ENCODE measurements at regions not wholly inside any gene's neighbourhood (a gene's known extent, or its start where the extent isn't known, plus 50 kb on each side); places are given as distances from the start of the nearest gene placed in this dataset.

DNA sequence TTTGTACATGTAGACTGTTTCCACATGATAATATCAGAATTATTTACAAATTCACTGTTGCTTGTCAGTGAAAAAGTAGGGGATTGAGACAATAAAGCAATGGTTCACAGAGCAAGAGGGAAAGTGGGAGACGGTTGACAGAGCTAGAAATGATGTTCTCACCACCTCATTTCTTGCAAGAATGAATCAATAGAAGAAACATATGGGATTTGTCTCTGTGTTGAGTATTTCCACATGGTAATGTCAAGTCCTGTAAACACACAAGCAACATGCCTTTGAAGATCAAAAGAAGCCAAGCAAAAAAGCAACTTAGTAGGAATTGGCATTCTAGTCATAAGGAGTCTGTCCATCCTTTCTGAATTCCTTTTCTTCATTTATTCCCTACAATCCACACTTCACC is 1806.6 kb upstream of the AGA start:
- Histone ChIP-seq H3K9me3 (ENCODE audit: insufficient read depth, low read depth, low read length) (no peaks in the 10 kb centered on the region), H3K27me3 (ENCODE audit: insufficient read depth, low read length) (no peaks in the 10 kb centered on the region), H3K36me3 (ENCODE audit: insufficient read depth, low read length) (no peaks in the 10 kb centered on the region), H3K9ac (ENCODE audit: low read depth, low read length) (no peak overlapping the region), H3K27ac (ENCODE audit: low read depth, low read length) (no peak overlapping the region), H3K4me1 (ENCODE audit: insufficient read depth, low read length) (no peaks in the 10 kb centered on the region; the same call in 1 of the 2 replicates), H3K4me3 (ENCODE audit: low read length) (no peak overlapping the region)
- WGBS = 83% methylated on average over 1 of the region's 1 CpG

DNA sequence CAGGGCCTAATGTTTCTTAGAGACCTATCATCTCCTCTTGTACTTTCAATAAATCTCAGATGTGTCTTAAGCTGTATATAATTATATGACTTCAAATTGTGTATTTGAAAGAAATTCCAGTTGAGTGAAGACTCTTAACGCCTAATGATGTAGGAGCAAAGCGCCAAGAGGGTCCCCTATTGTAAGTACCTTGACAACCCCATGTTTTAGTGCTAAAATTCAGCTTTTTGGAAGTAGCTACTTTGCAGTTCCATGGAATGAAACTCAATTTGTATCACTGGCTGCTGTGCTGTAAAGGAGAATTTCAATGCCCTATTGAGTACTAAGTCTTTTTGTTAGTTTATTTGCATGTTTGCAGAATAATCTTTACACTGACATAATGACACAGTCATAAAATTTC is 1826.6 kb upstream of the AGA start:
- Histone ChIP-seq H3K9me3 (ENCODE audit: insufficient read depth, low read depth, low read length) (peaks cover 9% of the 10 kb centered on the region), H3K9ac (ENCODE audit: low read depth, low read length) (no peak overlapping the region), H3K36me3 (ENCODE audit: insufficient read depth, low read length) (no peaks in the 10 kb centered on the region), H3K27me3 (ENCODE audit: insufficient read depth, low read length) (no peaks in the 10 kb centered on the region), H3K4me3 (ENCODE audit: low read length) (no peak overlapping the region), H3K27ac (ENCODE audit: low read depth, low read length) (no peak overlapping the region), H3K4me1 (ENCODE audit: insufficient read depth, low read length) (no peaks in the 10 kb centered on the region)
- WGBS = 100% methylated on average over 2 of the region's 2 CpGs

DNA sequence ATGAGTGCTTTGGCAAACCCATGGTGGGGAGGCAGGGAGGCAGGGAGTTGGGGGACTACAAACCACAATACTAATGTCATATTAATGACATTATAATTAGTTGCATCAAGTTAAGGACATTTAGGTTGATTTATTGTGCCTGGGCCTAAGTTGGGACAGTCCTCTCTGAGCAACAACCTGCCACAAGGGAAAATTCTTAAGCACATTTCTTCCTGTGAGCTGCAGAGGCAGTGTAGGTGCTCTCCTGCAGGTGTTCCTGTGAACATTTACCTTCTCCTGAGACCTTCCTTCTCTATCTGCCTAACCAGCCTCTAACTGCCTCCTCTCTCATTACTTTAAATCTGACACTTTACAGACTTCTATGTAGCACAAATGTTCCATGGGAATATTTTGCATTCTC is 1830.0 kb upstream of the AGA start:
- H3K4me1 ChIP-seq (ENCODE audit: insufficient read depth, low read length) = peaks cover 6% of the 10 kb centered on the region; the same call in 1 of the 2 replicates
- no peak overlapping the region for H3K27ac ChIP-seq (ENCODE audit: low read depth, low read length)
- H3K9ac ChIP-seq (ENCODE audit: low read depth, low read length) = no peak overlapping the region
- H3K36me3 ChIP-seq (ENCODE audit: insufficient read depth, low read length) = no peaks in the 10 kb centered on the region
- H3K27me3 ChIP-seq (ENCODE audit: insufficient read depth, low read length) = no peaks in the 10 kb centered on the region
- no peaks in the 10 kb centered on the region for H3K9me3 ChIP-seq (ENCODE audit: insufficient read depth, low read depth, low read length)
- no peak overlapping the region for H3K4me3 ChIP-seq (ENCODE audit: low read length)

DNA sequence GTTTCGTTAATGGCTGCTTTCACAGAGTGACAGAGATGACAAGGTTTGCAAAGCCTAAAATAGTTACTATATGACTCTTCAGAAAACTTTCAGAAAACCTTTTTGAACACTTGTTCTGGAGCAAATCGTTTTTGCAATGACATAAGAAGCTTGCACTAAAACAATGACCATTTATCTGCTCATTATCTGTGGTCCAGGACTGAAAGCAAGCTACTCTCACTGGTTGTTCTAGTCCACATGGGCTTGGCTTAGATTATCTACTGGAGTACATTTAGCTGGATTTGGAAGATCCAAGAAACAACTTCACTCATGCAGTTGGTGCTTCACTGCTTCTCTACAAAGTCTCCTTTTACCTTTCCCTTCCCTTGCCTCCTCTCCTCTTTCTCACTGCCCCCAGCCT is 1836.4 kb upstream of the AGA start:
- H3K4me1 ChIP-seq (ENCODE audit: insufficient read depth, low read length) = peaks cover 12% of the 10 kb centered on the region
- H3K4me3 ChIP-seq (ENCODE audit: low read length) = no peak overlapping the region
- H3K27me3 ChIP-seq (ENCODE audit: insufficient read depth, low read length) = no peaks in the 10 kb centered on the region
- H3K9ac ChIP-seq (ENCODE audit: low read depth, low read length) = no peak overlapping the region
- no peaks in the 10 kb centered on the region for H3K9me3 ChIP-seq (ENCODE audit: insufficient read depth, low read depth, low read length)
- no peak overlapping the region for H3K27ac ChIP-seq (ENCODE audit: low read depth, low read length)
- no peaks in the 10 kb centered on the region for H3K36me3 ChIP-seq (ENCODE audit: insufficient read depth, low read length)
- 94% methylated on average over 2 of the region's 2 CpGs for WGBS

DNA sequence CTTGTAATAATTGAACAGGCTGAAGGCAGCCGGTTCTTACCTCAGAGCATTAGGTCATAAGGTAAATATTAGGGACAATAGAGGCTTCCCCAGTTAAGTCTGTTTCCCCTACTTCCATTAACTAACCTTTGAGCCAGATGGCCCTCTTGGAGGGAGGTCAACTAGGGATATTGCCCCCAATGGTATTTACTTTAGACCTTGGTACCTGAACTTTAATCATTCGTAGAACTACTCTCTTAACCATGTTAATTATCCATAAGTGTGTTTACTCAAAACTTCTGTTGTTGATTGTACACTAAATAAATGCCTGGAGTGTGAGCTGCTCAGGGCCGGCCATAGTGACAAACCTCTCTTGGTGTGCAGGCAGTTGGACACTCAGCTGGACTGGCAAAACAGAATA is 1843.5 kb upstream of the AGA start:
- H3K9me3 ChIP-seq (ENCODE audit: insufficient read depth, low read depth, low read length) = no peaks in the 10 kb centered on the region
- 97% methylated on average over 3 of the region's 3 CpGs for WGBS
- no peak overlapping the region for H3K4me3 ChIP-seq (ENCODE audit: low read length)
- H3K27ac ChIP-seq (ENCODE audit: low read depth, low read length) = no peak overlapping the region
- no peaks in the 10 kb centered on the region for H3K27me3 ChIP-seq (ENCODE audit: insufficient read depth, low read length)
- peaks cover 7% of the 10 kb centered on the region; the same call in 1 of the 2 replicates for H3K4me1 ChIP-seq (ENCODE audit: insufficient read depth, low read length)
- no peak overlapping the region for H3K9ac ChIP-seq (ENCODE audit: low read depth, low read length)
- no peaks in the 10 kb centered on the region for H3K36me3 ChIP-seq (ENCODE audit: insufficient read depth, low read length)

DNA sequence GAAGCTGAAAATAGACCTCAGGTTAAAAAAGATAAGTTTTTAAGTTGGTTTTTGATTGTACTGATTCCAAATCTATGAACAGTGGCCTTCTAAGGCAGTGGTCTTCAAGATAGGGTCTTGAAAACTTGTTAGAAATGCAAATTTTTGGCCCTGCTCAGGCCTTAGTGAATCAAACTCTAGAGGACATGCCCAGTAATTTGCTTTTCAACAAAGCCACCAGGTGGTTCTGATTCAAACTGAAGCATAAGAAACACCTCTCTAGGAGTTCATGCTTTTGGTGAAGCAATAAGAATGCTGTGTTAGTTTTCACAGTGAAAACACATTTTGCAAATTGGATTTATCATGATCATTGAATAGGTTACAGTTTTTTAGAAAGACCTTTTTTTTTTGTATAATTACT is 1849.4 kb upstream of the AGA start:
- Histone ChIP-seq H3K36me3 (ENCODE audit: insufficient read depth, low read length) (no peaks in the 10 kb centered on the region), H3K9ac (ENCODE audit: low read depth, low read length) (no peak overlapping the region), H3K4me3 (ENCODE audit: low read length) (no peak overlapping the region), H3K9me3 (ENCODE audit: insufficient read depth, low read depth, low read length) (peaks cover 14% of the 10 kb centered on the region; the same call in 1 of the 2 replicates), H3K27ac (ENCODE audit: low read depth, low read length) (no peak overlapping the region), H3K27me3 (ENCODE audit: insufficient read depth, low read length) (no peaks in the 10 kb centered on the region), H3K4me1 (ENCODE audit: insufficient read depth, low read length) (peaks cover 15% of the 10 kb centered on the region)

DNA sequence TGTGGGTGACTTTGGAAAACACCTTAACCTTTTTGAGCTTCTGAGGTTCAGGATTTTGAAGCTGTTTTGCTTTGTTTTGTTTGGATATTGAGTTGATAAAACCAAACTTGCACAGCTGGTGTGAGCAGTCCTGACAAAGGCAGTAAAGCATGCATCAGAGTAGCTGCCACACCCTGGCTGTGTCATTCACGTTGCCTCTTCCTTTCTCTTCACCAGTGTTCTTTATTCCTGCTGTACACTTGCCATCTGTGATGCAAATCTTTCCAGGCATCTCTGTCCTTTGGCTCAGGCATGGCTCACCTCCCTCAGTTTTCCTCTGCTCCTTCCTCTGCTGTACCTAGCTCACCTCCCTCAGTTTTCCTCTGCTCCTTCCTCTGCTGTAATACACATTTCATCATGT is 1850.2 kb upstream of the AGA start:
- no peaks in the 10 kb centered on the region for H3K36me3 ChIP-seq (ENCODE audit: insufficient read depth, low read length)
- H3K4me3 ChIP-seq (ENCODE audit: low read length) = no peak overlapping the region
- H3K27me3 ChIP-seq (ENCODE audit: insufficient read depth, low read length) = no peaks in the 10 kb centered on the region
- peaks cover 18% of the 10 kb centered on the region for H3K9me3 ChIP-seq (ENCODE audit: insufficient read depth, low read depth, low read length)
- 74% methylated on average over 1 of the region's 1 CpG for WGBS
- H3K27ac ChIP-seq (ENCODE audit: low read depth, low read length) = no peak overlapping the region
- H3K4me1 ChIP-seq (ENCODE audit: insufficient read depth, low read length) = peaks cover 15% of the 10 kb centered on the region
- no peak overlapping the region for H3K9ac ChIP-seq (ENCODE audit: low read depth, low read length)

DNA sequence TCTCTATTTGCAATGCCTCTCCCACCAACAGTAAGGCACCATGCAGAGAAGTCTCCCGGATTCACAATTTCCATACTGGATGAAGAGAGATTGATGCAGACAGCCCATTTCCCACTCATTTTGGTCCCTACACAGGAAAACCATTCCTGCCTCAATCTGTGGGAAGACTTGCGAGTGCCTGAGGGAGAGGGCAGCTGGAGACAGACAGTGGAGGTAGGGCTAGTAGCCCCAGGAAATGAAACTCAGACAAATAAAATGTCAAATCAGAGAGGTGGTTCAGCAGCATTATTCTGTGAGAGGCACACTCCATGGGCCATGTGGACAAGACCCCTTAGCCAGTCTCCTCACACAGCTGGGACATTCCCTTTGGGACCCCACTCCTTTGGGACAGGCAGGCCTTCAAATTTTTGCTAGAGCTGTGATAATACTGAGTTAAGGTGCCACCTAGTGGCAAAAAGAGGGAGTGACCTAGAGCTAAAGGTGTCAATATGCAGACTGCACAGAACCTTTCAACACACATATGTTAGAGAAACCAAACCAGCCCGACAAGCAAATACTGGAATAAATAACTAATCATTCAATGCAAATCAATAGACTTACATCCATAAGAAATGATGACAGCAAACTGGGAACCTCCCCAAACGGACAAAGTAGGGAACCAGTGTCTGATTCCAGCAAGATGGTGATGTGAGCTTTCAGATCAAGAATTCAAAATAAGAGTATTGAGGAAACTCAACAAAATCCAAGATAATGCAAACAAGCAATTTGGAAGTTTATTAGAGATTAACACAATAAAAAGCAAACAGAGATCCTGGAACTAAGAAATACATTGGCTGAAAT is 1865.3 kb upstream of the AGA start:
- H3K27me3 ChIP-seq (ENCODE audit: insufficient read depth, low read length) = no peaks in the 10 kb centered on the region
- no peaks in the 10 kb centered on the region for H3K36me3 ChIP-seq (ENCODE audit: insufficient read depth, low read length)
- no peak overlapping the region for H3K4me3 ChIP-seq (ENCODE audit: low read length)
- WGBS = 77% methylated on average over 4 of the region's 4 CpGs
- no peak overlapping the region for H3K9ac ChIP-seq (ENCODE audit: low read depth, low read length)
- peaks cover 13% of the 10 kb centered on the region; the same call in 1 of the 2 replicates for H3K9me3 ChIP-seq (ENCODE audit: insufficient read depth, low read depth, low read length)
- no peaks in the 10 kb centered on the region for H3K4me1 ChIP-seq (ENCODE audit: insufficient read depth, low read length)
- H3K27ac ChIP-seq (ENCODE audit: low read depth, low read length) = no peak overlapping the region

DNA sequence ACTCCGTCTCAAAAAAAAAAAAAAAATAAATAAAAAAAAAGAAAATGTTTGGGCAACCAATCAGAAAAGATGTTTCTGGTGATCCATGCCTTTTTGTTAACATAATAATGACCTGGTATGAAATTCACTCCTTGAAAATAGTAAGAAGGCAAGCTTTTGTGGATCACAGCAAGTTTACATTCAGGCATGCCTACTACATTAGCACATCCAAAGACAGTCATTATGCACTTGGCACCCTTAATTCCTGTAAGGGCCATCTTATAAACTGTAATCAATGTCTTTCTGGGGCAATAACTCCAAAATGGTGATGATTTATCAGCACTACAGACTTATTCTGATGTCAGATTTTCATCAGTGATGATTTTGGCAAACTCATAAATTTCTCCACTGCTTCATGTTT is 1871.6 kb upstream of the AGA start:
- Histone ChIP-seq H3K4me1 (ENCODE audit: insufficient read depth, low read length) (peaks cover 4% of the 10 kb centered on the region; the same call in 1 of the 2 replicates), H3K9me3 (ENCODE audit: insufficient read depth, low read depth, low read length) (peaks cover 16% of the 10 kb centered on the region; the same call in 1 of the 2 replicates)
- WGBS = no CpG with 5 or more reads among the region's 1 CpG

DNA sequence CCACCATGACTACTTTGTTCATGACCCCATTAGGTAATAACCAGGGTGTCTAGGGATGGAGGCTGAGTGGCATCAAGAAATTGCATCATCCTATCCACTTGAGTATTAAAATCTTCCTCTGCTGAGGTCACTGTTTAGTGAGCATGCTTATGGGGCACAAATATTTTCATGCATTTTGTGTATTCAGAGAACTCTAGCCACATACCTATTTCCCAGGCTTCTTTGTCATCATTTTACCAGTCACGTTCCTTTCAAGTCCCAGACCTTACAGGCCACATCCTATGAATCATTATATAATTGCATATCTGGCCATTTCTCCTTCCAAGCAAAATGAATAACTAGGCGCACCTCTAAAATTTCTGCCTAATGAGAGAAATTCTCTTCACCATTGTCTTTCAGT is 1882.9 kb upstream of the AGA start:
- Histone ChIP-seq H3K4me1 (ENCODE audit: insufficient read depth, low read length) (no peaks in the 10 kb centered on the region), H3K4me3 (ENCODE audit: low read length) (no peak overlapping the region), H3K36me3 (ENCODE audit: insufficient read depth, low read length) (no peaks in the 10 kb centered on the region), H3K9ac (ENCODE audit: low read depth, low read length) (no peak overlapping the region), H3K27me3 (ENCODE audit: insufficient read depth, low read length) (no peaks in the 10 kb centered on the region), H3K27ac (ENCODE audit: low read depth, low read length) (no peak overlapping the region), H3K9me3 (ENCODE audit: insufficient read depth, low read depth, low read length) (no peaks in the 10 kb centered on the region)
- 91% methylated on average over 2 of the region's 2 CpGs for WGBS

More for the DNA sequence above, 1871.6 kb upstream of the AGA start:
- peak overlapping the region; percentile 10; the same call in 1 of the 2 replicates for H3K27ac ChIP-seq (ENCODE audit: low read depth, low read length)
- no peaks in the 10 kb centered on the region for H3K36me3 ChIP-seq (ENCODE audit: insufficient read depth, low read length)
- H3K27me3 ChIP-seq (ENCODE audit: insufficient read depth, low read length) = no peaks in the 10 kb centered on the region
- H3K9ac ChIP-seq (ENCODE audit: low read depth, low read length) = no peak overlapping the region
- no peak overlapping the region for H3K4me3 ChIP-seq (ENCODE audit: low read length)

DNA sequence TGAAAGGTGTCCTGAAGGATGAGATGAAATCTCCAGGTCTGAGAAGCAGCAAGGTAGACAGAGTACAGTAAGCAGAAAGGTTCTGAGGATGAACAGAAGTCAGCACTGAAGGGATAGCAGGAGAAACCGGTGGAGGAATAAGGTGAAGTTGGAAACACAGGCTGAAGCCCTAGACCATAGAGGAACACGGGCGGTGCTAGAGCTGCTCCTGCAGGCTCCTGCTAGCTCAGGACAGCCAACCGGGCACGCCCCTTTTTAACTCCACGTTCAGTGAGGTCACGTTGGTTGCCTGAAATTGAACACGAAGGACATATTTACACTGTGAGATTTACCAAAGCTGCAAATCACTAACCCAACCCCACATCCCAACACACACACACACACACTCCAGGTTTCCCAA is 1886.4 kb upstream of the AGA start:
- Histone ChIP-seq H3K9ac (ENCODE audit: low read depth, low read length) (no peak overlapping the region), H3K4me3 (ENCODE audit: low read length) (no peak overlapping the region), H3K4me1 (ENCODE audit: insufficient read depth, low read length) (no peaks in the 10 kb centered on the region), H3K27me3 (ENCODE audit: insufficient read depth, low read length) (no peaks in the 10 kb centered on the region), H3K36me3 (ENCODE audit: insufficient read depth, low read length) (no peaks in the 10 kb centered on the region), H3K9me3 (ENCODE audit: insufficient read depth, low read depth, low read length) (no peaks in the 10 kb centered on the region), H3K27ac (ENCODE audit: low read depth, low read length) (no peak overlapping the region)
- WGBS = 88% methylated on average over 8 of the region's 8 CpGs

DNA sequence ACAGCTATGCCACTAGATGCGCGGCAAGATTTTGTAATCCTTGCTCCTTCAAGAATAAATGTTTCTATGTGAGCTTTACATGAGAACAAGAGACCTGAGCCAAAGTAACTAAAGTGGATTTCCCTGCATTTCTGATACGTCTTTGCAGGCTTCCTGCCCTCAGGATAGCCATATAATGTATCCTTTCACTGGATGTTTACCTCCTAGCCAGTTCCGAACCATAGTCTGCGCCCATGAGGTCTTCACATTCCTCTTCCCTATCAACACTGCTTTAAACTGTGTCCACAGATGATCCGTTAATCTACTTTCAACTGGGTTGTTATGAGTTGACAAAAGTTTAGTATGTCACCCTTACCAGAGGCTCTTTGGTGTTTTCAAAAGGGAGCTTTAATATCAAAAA is 1889.1 kb upstream of the AGA start:
- H3K9ac ChIP-seq (ENCODE audit: low read depth, low read length) = no peak overlapping the region
- no peak overlapping the region for H3K27ac ChIP-seq (ENCODE audit: low read depth, low read length)
- H3K36me3 ChIP-seq (ENCODE audit: insufficient read depth, low read length) = no peaks in the 10 kb centered on the region
- no peak overlapping the region for H3K4me3 ChIP-seq (ENCODE audit: low read length)
- H3K27me3 ChIP-seq (ENCODE audit: insufficient read depth, low read length) = no peaks in the 10 kb centered on the region
- no peaks in the 10 kb centered on the region for H3K9me3 ChIP-seq (ENCODE audit: insufficient read depth, low read depth, low read length)
- 84% methylated on average over 6 of the region's 6 CpGs for WGBS
- H3K4me1 ChIP-seq (ENCODE audit: insufficient read depth, low read length) = no peaks in the 10 kb centered on the region

All from HUES64 (cell line).